ENCODE measurements at regions not wholly inside any gene's neighbourhood (a gene's known extent, or its start where the extent isn't known, plus 50 kb on each side); places are given as distances from the start of the nearest gene placed in this dataset.

DNA sequence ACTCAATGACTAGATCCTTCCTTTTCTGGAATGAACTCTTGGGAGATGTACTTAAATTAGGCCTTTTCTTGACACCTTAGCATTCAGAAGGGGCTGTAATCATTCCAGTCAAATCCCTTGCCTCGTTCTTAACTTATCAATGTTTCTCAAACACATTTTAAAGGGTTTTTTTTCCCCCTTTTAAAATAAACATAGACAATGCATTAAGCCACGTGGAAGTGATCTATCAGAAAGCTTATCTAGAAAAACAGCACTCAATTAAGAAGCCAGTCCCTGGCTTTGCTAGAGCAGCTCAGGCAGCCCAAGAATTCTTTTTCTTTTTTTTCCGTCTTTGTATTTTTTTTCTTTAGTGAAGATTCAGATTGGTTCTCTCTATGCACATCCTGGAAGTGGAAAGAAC is 118.2 kb downstream of the PCDH7 start:
- Histone ChIP-seq H3K4me2 (ENCODE audit: low read length) (no peak overlapping the region), H3K9me3 (replicated peaks; ENCODE audit: low read length) (no peaks in the 10 kb centered on the region), H3K27me3 (ENCODE audit: control insufficient read depth, insufficient read depth, low read length) (no peaks in the 10 kb centered on the region), H3K4me3 (ENCODE audit: low read length) (no peak overlapping the region), H3K9ac (ENCODE audit: low read depth, low read length) (no peak overlapping the region), H3K36me3 (ENCODE audit: insufficient read depth, low read length) (no peaks in the 10 kb centered on the region), H3K4me1 (ENCODE audit: control insufficient read depth, insufficient read depth, low read length) (peaks cover 12% of the 10 kb centered on the region)

DNA sequence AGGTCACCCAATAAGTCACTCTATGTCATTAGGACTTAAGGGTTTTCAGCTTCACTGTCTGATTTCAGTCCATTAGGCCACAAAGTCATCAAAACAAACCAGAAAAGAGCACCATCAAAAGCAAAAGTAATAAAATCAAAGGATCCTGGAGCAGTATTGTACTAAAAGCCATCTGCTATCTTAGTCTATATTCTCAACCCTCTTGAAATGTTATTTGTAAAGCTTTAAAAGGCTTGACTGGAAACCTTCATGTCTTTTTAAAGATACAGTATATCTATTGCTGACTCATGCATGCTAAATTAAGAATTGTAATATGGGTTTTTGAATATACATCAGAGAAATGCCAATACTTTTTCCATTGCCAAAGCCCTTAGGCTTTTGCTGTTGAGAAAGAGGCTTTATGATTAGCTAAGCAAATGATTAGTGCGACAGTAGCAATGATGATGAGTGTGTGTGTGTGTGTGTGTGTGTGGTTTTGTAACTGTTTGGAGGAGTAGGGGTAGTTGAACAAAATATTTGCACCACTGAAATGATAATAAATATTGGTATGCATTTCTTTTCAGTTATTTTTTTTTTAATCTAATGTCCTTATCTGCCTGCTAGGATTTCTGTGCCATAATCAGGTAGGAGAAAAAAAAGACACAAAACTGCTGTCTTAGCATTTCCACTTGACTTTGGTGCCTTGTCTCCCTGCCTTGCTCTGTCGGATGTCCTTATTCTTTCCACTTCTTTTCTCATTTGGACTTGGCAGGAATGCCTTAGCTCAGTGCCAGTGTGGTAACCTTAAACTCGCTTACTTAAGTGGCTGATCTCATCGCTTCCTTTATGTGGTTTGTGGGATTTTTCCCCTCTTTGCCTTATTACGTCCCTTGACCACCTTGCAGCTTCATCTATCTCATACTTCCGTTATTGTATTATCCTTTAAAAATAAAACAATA is 119.7 kb downstream of the PCDH7 start:
- H3K36me3 ChIP-seq (ENCODE audit: insufficient read depth, low read length), result no peaks in the 10 kb centered on the region

DNA sequence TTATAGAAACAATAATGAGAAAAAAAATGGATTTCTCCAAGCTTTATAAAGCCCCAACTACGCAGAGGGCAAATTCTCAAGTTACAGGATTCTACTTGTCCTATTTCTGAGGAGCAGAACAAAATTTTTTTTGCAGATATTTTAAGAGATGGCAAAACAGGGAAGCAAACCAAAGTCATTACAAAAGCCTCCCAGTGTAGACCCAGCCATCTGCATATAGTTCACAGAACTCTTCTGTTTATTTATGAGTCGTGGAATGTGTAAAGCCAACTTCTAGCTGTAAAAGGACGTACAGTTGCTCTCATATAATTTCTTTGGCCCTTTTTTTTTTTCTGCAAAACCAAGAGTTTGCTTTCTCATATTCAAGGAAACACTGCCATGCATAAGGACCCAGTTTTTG is 120.4 kb downstream of the PCDH7 start:
- Histone ChIP-seq H3K27me3 (ENCODE audit: control insufficient read depth, insufficient read depth, low read length) (no peaks in the 10 kb centered on the region), H3K4me2 (ENCODE audit: low read length) (no peak overlapping the region), H3K9ac (ENCODE audit: low read depth, low read length) (no peak overlapping the region), H3K4me1 (ENCODE audit: control insufficient read depth, insufficient read depth, low read length) (peaks cover 12% of the 10 kb centered on the region), H3K9me3 (replicated peaks; ENCODE audit: low read length) (no peaks in the 10 kb centered on the region), H3K4me3 (ENCODE audit: low read length) (no peak overlapping the region), H3K36me3 (ENCODE audit: insufficient read depth, low read length) (no peaks in the 10 kb centered on the region)

More for the DNA sequence above, 119.7 kb downstream of the PCDH7 start:
- H3K27me3 ChIP-seq (ENCODE audit: control insufficient read depth, insufficient read depth, low read length), result no peaks in the 10 kb centered on the region
- no peak overlapping the region for H3K4me3 ChIP-seq (ENCODE audit: low read length)
- no peak overlapping the region for H3K9ac ChIP-seq (ENCODE audit: low read depth, low read length)
- no peaks in the 10 kb centered on the region for H3K9me3 ChIP-seq (replicated peaks; ENCODE audit: low read length)
- H3K4me2 ChIP-seq (ENCODE audit: low read length), result no peak overlapping the region
- peaks cover 12% of the 10 kb centered on the region for H3K4me1 ChIP-seq (ENCODE audit: control insufficient read depth, insufficient read depth, low read length)

DNA sequence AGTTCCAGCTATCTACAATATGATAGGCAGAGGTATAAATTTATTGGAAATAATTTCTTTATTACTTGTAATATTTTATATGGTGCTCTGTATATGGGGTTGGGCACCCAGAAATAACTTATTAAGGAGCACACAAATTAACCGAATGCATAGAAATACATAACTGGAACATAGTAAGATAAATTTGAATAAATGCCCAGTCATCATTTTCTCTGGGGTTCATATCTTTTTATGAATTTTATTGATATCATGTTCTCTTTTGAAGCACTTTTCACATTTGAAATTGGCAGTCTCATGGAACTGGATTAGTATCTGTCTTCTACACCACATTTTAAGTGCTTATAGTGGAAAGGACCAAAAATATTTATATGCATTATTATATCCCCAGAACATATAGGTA is 122.0 kb downstream of the PCDH7 start:
- Histone ChIP-seq H3K4me1 (ENCODE audit: control insufficient read depth, insufficient read depth, low read length) (peaks cover 12% of the 10 kb centered on the region), H3K9me3 (replicated peaks; ENCODE audit: low read length) (no peaks in the 10 kb centered on the region), H3K27me3 (ENCODE audit: control insufficient read depth, insufficient read depth, low read length) (no peaks in the 10 kb centered on the region), H3K4me3 (ENCODE audit: low read length) (no peak overlapping the region), H3K4me2 (ENCODE audit: low read length) (no peak overlapping the region), H3K9ac (ENCODE audit: low read depth, low read length) (no peak overlapping the region), H3K36me3 (ENCODE audit: insufficient read depth, low read length) (no peaks in the 10 kb centered on the region)

DNA sequence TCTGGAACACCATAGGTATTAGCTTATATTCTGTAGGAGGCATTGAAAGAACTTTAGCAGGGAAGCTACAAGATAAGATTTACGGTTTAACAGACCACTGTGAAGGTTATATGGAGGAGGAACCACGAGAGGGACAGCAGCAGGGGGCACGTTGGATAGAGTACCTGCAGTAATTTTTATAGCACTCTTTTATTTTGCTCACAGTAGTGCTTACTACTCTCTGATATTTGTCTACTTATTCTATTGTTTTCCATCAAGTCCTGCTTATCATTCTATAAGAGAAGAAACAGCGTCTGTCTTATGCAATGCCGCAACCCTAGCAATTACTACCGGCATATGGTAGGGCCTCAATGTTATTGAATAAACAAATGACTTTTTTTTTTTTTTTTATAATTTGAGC is 122.5 kb downstream of the PCDH7 start:
- Histone ChIP-seq H3K9me3 (replicated peaks; ENCODE audit: low read length) (no peaks in the 10 kb centered on the region), H3K4me2 (ENCODE audit: low read length) (no peak overlapping the region), H3K4me1 (ENCODE audit: control insufficient read depth, insufficient read depth, low read length) (peaks cover 12% of the 10 kb centered on the region), H3K27me3 (ENCODE audit: control insufficient read depth, insufficient read depth, low read length) (no peaks in the 10 kb centered on the region), H3K9ac (ENCODE audit: low read depth, low read length) (no peak overlapping the region), H3K4me3 (ENCODE audit: low read length) (no peak overlapping the region), H3K36me3 (ENCODE audit: insufficient read depth, low read length) (no peaks in the 10 kb centered on the region)

DNA sequence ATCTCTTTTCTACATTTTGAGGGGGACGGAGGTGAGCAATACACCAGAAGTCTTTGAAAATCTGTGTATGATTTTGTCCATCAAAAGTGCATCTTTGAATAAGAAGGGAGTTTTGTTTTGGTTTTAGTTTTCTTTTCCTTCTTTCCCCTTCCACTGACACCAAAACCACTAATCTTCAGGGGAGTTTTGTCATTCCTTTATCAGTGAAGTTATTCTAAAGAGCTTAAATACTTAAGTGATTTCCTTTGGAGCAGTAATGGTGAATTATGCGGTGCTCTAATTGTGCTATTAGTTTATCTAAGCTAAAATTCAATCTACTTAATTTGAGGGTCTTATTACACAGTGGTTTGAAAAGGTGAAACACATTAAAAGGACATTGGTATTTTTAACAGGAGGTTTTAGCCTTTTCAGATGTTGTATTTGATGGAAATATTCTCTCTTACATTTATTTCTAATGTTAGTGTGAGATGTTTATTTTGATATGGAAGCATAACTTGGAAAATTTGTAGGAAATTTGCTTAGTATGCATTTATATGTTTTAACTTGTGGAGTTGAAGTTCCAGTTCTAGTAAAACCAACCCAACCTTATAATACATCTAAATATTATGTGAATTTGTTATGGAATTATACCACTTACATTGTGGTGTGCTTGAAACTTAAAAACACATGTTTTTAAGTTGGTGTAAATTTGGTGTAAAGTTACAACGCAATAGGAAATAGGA is 124.9 kb downstream of the PCDH7 start:
- Histone ChIP-seq H3K4me3 (ENCODE audit: low read length) (no peak overlapping the region), H3K4me1 (ENCODE audit: control insufficient read depth, insufficient read depth, low read length) (peaks cover 9% of the 10 kb centered on the region), H3K4me2 (ENCODE audit: low read length) (no peak overlapping the region), H3K27me3 (ENCODE audit: control insufficient read depth, insufficient read depth, low read length) (no peaks in the 10 kb centered on the region), H3K9me3 (replicated peaks; ENCODE audit: low read length) (no peaks in the 10 kb centered on the region), H3K9ac (ENCODE audit: low read depth, low read length) (no peak overlapping the region), H3K36me3 (ENCODE audit: insufficient read depth, low read length) (no peaks in the 10 kb centered on the region)

DNA sequence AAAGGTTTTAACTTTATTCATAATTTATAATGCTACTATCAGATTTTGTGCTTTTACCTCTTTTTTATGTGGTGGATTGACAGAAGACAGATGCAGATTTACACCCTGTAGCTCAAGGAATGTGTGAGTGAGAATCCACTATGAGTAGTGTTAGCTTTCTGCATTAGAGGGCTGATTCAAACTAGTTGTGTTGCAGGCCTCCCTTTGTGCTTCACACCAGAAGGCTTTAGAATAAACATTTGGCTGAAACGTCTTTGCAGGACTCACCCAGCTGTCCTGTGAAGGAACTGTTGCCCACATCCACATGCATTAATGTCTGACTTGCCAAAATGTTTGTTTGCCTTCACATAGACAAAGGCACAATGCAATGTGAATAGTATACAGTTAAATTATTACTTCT is 127.0 kb downstream of the PCDH7 start:
- Histone ChIP-seq H3K27me3 (ENCODE audit: control insufficient read depth, insufficient read depth, low read length) (no peaks in the 10 kb centered on the region), H3K9me3 (replicated peaks; ENCODE audit: low read length) (no peaks in the 10 kb centered on the region), H3K4me3 (ENCODE audit: low read length) (no peak overlapping the region)

DNA sequence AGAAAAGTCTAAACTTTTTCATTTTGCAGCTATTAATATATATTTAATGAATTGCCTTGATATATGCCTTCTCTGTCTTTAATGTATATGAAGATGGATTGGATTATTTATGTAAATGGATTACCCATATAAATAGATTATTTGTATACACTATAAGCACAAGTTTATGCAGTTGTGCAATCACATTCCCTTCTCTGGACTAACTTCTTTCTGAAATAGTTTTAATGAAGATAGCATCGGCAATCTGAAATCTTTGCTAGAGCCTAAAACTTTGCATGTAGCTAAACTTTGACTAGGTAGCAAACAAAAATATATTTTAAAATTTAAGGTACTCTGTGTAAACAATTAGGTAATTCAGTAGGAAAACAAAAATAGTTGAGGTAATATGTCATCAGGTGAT is 127.8 kb downstream of the PCDH7 start:
- no peaks in the 10 kb centered on the region for H3K27me3 ChIP-seq (ENCODE audit: control insufficient read depth, insufficient read depth, low read length)
- H3K36me3 ChIP-seq (ENCODE audit: insufficient read depth, low read length), result no peaks in the 10 kb centered on the region
- H3K4me1 ChIP-seq (ENCODE audit: control insufficient read depth, insufficient read depth, low read length), result no peaks in the 10 kb centered on the region
- no peak overlapping the region for H3K4me3 ChIP-seq (ENCODE audit: low read length)
- H3K4me2 ChIP-seq (ENCODE audit: low read length), result no peak overlapping the region
- no peaks in the 10 kb centered on the region for H3K9me3 ChIP-seq (replicated peaks; ENCODE audit: low read length)
- no peak overlapping the region for H3K9ac ChIP-seq (ENCODE audit: low read depth, low read length)

More for the DNA sequence above, 127.0 kb downstream of the PCDH7 start:
- no peaks in the 10 kb centered on the region for H3K4me1 ChIP-seq (ENCODE audit: control insufficient read depth, insufficient read depth, low read length)
- no peaks in the 10 kb centered on the region for H3K36me3 ChIP-seq (ENCODE audit: insufficient read depth, low read length)
- H3K4me2 ChIP-seq (ENCODE audit: low read length), result no peak overlapping the region
- no peak overlapping the region for H3K9ac ChIP-seq (ENCODE audit: low read depth, low read length)

DNA sequence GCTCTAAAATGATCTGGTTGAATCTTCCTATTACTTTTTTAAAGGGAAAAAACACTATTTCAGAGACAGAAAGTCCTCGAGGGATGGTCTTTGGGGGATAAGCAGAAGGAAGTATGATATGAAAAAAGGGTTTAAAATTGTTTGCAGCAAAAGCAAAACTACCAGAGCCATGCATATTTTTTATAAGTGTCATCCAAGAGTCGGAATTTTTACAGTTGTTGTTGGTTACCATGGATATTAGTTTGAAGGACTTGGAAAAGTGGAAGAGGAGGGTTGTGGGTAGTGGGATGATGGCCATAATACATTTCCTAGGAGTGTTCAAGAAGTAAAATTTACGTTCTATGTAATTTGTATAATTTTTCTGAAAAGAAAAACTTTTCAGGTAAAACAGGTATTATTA is 134.4 kb downstream of the PCDH7 start:
- Histone ChIP-seq H3K9me3 (replicated peaks; ENCODE audit: low read length) (no peaks in the 10 kb centered on the region), H3K4me1 (ENCODE audit: control insufficient read depth, insufficient read depth, low read length) (peaks cover 6% of the 10 kb centered on the region), H3K4me2 (ENCODE audit: low read length) (no peak overlapping the region), H3K27me3 (ENCODE audit: control insufficient read depth, insufficient read depth, low read length) (no peaks in the 10 kb centered on the region), H3K9ac (ENCODE audit: low read depth, low read length) (no peak overlapping the region), H3K36me3 (ENCODE audit: insufficient read depth, low read length) (no peaks in the 10 kb centered on the region), H3K4me3 (ENCODE audit: low read length) (no peak overlapping the region)

DNA sequence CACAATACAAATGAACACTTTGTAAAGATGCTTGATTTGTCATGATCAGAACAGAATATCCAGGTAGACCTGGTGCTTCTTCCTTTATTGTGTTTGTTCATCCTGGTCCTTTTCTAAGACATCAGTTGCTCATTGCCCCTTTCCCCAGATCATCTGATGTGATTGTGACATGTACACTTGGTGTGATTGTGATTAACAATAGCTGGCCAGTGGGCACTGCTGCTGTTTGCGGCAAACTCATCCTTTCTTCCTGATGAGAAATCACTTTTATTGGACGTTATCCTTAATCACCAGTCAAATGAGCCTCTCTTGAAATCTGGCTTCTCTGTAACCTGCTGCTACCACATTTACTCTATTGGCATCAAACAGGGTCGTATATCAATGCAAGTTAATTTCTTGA is 135.1 kb downstream of the PCDH7 start:
- peaks cover 6% of the 10 kb centered on the region for H3K4me1 ChIP-seq (ENCODE audit: control insufficient read depth, insufficient read depth, low read length)
- H3K36me3 ChIP-seq (ENCODE audit: insufficient read depth, low read length), result no peaks in the 10 kb centered on the region
- H3K4me3 ChIP-seq (ENCODE audit: low read length), result no peak overlapping the region
- H3K4me2 ChIP-seq (ENCODE audit: low read length), result no peak overlapping the region
- H3K27me3 ChIP-seq (ENCODE audit: control insufficient read depth, insufficient read depth, low read length), result no peaks in the 10 kb centered on the region
- H3K9ac ChIP-seq (ENCODE audit: low read depth, low read length), result no peak overlapping the region
- no peaks in the 10 kb centered on the region for H3K9me3 ChIP-seq (replicated peaks; ENCODE audit: low read length)

DNA sequence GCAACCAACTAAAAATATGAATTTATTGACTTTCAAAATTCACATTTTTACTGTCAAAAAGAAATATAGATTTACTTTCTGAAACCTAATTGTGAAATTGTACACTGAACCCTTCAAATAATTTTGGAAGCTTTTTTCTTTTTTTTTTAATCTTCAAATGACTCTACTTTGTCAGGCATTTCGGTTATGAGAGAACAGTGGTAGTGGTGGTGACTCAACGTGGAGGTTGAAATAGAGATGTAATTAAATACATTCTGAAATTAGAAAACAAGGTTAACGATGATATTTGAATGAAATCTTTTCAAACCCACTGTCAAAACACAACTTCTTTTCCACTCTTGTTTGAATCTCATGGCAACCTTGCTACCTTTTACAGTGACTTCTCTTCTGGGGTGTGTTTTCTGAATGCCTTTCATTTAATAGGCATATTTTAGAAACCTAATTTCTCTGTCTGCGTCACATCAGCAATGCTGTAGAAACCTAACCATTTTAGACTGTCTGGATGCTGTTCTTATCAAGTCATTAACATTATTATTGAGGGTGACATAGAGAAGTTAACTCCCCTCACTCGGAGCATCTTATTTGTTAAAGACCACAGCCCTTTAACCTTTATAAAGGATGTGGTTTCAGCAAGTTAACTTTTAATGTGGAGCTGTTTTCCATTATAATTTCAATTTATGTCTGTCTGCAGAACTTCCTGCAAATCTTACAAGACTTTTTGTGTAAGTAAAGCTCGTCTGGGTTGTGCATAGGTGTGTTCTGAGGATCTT is 136.8 kb downstream of the PCDH7 start:
- Histone ChIP-seq H3K36me3 (ENCODE audit: insufficient read depth, low read length) (no peaks in the 10 kb centered on the region), H3K4me3 (ENCODE audit: low read length) (no peak overlapping the region)

More for the DNA sequence above, 136.8 kb downstream of the PCDH7 start:
- Histone ChIP-seq H3K9ac (ENCODE audit: low read depth, low read length) (no peak overlapping the region), H3K4me2 (ENCODE audit: low read length) (no peak overlapping the region), H3K9me3 (replicated peaks; ENCODE audit: low read length) (no peaks in the 10 kb centered on the region), H3K27me3 (ENCODE audit: control insufficient read depth, insufficient read depth, low read length) (no peaks in the 10 kb centered on the region), H3K4me1 (ENCODE audit: control insufficient read depth, insufficient read depth, low read length) (peaks cover 6% of the 10 kb centered on the region)
